Neural cell (in vitro differentiated cells): ENCODE measurements at regions not wholly inside any gene's neighbourhood (a gene's known extent, or its start where the extent isn't known, plus 50 kb on each side); places are given as distances from the start of the nearest gene placed in this dataset.

ENCODE experiments used
- EP300 ChIP-seq: fragments of 450-650 bp; conservative IDR thresholded peaks from 2 replicates; pipeline ENCODE4 v1.6.1; 2014; ENCODE audit warnings: antibody characterized with exemption, mild to moderate bottlenecking, moderate library complexity; ENCODE audit not compliant: poor library complexity, severe bottlenecking
- EZH2 ChIP-seq: fragments of 200-600, 300-800 bp; shearing (Covaris generic), sonication (generic); IDR thresholded peaks from 2 replicates; pipeline ENCODE4 v1.6.1; 2014; ENCODE audit warnings: antibody characterized with exemption, low read length, borderline replicate concordance, mild to moderate bottlenecking; ENCODE audit not compliant: insufficient read depth, poor library complexity, severe bottlenecking
- MXI1 ChIP-seq: fragments of 450-650 bp; conservative IDR thresholded peaks from 2 replicates; pipeline ENCODE4 v1.6.1; 2014; ENCODE audit warnings: antibody characterized with exemption, mild to moderate bottlenecking; ENCODE audit not compliant: poor library complexity, severe bottlenecking
- POLR2AphosphoS5 ChIP-seq: IDR thresholded peaks from 2 replicates; pipeline ENCODE4 v1.6.1; 2012
- RAD21 ChIP-seq: fragments of 450-650 bp; conservative IDR thresholded peaks from 2 replicates; pipeline ENCODE4 v1.6.1; 2014; ENCODE audit warnings: antibody characterized with exemption, mild to moderate bottlenecking, moderate library complexity
- SMC3 ChIP-seq: fragments of 450-650 bp; conservative IDR thresholded peaks from 2 replicates; pipeline ENCODE4 v1.6.1; 2014; ENCODE audit warnings: antibody characterized with exemption, mild to moderate bottlenecking, moderate library complexity; ENCODE audit not compliant: poor library complexity
- TAF1 ChIP-seq: IDR thresholded peaks from 2 replicates; pipeline ENCODE4 v1.6.1; 2012; ENCODE audit warnings: low read depth
- TF ChIP-seq, protein P1 (sequence below): IDR thresholded peaks from 2 replicates; pipeline ENCODE4 v1.6.1; 2012; ENCODE audit warnings: borderline replicate concordance
- TF ChIP-seq, protein P2 (sequence below): fragments of 450-650 bp; IDR thresholded peaks from 2 replicates; pipeline ENCODE4 v1.5.1; 2014; ENCODE audit warnings: antibody characterized with exemption, mild to moderate bottlenecking, moderate library complexity; ENCODE audit not compliant: poor library complexity, severe bottlenecking

- TF ChIP-seq, protein P1, sequence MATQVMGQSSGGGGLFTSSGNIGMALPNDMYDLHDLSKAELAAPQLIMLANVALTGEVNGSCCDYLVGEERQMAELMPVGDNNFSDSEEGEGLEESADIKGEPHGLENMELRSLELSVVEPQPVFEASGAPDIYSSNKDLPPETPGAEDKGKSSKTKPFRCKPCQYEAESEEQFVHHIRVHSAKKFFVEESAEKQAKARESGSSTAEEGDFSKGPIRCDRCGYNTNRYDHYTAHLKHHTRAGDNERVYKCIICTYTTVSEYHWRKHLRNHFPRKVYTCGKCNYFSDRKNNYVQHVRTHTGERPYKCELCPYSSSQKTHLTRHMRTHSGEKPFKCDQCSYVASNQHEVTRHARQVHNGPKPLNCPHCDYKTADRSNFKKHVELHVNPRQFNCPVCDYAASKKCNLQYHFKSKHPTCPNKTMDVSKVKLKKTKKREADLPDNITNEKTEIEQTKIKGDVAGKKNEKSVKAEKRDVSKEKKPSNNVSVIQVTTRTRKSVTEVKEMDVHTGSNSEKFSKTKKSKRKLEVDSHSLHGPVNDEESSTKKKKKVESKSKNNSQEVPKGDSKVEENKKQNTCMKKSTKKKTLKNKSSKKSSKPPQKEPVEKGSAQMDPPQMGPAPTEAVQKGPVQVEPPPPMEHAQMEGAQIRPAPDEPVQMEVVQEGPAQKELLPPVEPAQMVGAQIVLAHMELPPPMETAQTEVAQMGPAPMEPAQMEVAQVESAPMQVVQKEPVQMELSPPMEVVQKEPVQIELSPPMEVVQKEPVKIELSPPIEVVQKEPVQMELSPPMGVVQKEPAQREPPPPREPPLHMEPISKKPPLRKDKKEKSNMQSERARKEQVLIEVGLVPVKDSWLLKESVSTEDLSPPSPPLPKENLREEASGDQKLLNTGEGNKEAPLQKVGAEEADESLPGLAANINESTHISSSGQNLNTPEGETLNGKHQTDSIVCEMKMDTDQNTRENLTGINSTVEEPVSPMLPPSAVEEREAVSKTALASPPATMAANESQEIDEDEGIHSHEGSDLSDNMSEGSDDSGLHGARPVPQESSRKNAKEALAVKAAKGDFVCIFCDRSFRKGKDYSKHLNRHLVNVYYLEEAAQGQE, result no peak
- TF ChIP-seq, protein P2, sequence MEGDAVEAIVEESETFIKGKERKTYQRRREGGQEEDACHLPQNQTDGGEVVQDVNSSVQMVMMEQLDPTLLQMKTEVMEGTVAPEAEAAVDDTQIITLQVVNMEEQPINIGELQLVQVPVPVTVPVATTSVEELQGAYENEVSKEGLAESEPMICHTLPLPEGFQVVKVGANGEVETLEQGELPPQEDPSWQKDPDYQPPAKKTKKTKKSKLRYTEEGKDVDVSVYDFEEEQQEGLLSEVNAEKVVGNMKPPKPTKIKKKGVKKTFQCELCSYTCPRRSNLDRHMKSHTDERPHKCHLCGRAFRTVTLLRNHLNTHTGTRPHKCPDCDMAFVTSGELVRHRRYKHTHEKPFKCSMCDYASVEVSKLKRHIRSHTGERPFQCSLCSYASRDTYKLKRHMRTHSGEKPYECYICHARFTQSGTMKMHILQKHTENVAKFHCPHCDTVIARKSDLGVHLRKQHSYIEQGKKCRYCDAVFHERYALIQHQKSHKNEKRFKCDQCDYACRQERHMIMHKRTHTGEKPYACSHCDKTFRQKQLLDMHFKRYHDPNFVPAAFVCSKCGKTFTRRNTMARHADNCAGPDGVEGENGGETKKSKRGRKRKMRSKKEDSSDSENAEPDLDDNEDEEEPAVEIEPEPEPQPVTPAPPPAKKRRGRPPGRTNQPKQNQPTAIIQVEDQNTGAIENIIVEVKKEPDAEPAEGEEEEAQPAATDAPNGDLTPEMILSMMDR, result no peak
- no peak for TF ChIP-seq POLR2AphosphoS5
- TF ChIP-seq EZH2, result no peak
- TF ChIP-seq EP300, result no peak
- TF ChIP-seq TAF1, result no peak
- TF ChIP-seq SMC3, result no peak
- no peak for TF ChIP-seq RAD21
- no peak for TF ChIP-seq MXI1
Measured at GRCh38 chr9:87226896-87227295, 270.8 kb upstream of the DAPK1 start.
